Gastroesophageal sphincter (tissue), 3 donors: ENCODE measurements at regions not wholly inside any gene's neighbourhood (a gene's known extent, or its start where the extent isn't known, plus 50 kb on each side); places are given as distances from the start of the nearest gene placed in this dataset.

Source experiments
- POLR2AphosphoS5 ChIP-seq: sonication (generic); formaldehyde crosslinking; IDR thresholded peaks from one replicate; pipeline ENCODE4 v1.6.1; 2017; ENCODE audit warnings: antibody characterized with exemption
- TF ChIP-seq, protein P1 (sequence below), 4 experiments: fragments of 200-600 bp in 2 of 4; fragments of 450-650 bp in 2 of 4; sonication (generic) in 1 of 4; IDR thresholded peaks; one replicate each; pipeline ENCODE4 v1.5.1; 2017 to 2019; ENCODE audit warnings: antibody characterized with exemption in 4 of 4, mild to moderate bottlenecking in 2 of 4, moderate library complexity in 2 of 4

DNA sequence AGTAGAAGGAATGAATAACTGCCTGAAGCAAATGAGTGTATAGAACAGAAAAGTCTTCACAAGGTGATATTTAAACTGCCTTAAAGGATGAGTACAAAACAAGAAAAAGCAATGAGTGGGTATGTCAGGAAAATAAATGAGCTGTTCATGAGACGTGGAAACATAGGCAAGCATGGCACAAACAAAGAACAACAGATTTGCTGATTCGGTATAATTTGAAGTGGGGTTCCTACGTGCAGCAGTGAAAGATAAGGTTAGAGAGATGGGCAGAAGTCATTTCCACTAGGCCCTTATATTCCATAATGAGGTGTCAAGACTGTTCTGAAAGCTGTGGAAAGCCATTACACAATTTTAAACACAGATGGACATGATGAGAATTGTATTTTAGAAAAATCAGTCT lies 506.6 kb downstream of the KLHL13 start:
- TF ChIP-seq, protein P1, sequence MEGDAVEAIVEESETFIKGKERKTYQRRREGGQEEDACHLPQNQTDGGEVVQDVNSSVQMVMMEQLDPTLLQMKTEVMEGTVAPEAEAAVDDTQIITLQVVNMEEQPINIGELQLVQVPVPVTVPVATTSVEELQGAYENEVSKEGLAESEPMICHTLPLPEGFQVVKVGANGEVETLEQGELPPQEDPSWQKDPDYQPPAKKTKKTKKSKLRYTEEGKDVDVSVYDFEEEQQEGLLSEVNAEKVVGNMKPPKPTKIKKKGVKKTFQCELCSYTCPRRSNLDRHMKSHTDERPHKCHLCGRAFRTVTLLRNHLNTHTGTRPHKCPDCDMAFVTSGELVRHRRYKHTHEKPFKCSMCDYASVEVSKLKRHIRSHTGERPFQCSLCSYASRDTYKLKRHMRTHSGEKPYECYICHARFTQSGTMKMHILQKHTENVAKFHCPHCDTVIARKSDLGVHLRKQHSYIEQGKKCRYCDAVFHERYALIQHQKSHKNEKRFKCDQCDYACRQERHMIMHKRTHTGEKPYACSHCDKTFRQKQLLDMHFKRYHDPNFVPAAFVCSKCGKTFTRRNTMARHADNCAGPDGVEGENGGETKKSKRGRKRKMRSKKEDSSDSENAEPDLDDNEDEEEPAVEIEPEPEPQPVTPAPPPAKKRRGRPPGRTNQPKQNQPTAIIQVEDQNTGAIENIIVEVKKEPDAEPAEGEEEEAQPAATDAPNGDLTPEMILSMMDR (IDR thresholded peaks at IDR 0.05): no peak
- TF ChIP-seq POLR2AphosphoS5: no peak
